ENCODE measurements at regions not wholly inside any gene's neighbourhood (a gene's known extent, or its start where the extent isn't known, plus 50 kb on each side); places are given as distances from the start of the nearest gene placed in this dataset.
A peak's percentile ranks its signal among the peaks of the same experiment; 100 is the strongest.
"Not testable (repeated sequence)": the region's sequence is repeated elsewhere in the genome, so short reads cannot be mapped to it uniquely, and the experiment has no call there.

- Mint-ChIP-seq H3K4me3 (no peak overlapping the region), H3K36me3 (ENCODE audit: low read depth) (no peaks in the 10 kb centered on the region), H3K4me1 (ENCODE audit: low read depth) (peaks cover 8% of the 10 kb centered on the region), H3K27me3 (no peaks in the 10 kb centered on the region), H3K9me3 (no peaks in the 10 kb centered on the region), H3K27ac (no peak overlapping the region)
- intact Hi-C loops (cut with micrococcal nuclease), result no loop called here
Measured at GRCh38 chr6:44737829-44738528, 350.5 kb downstream of the CDC5L start.

DNA sequence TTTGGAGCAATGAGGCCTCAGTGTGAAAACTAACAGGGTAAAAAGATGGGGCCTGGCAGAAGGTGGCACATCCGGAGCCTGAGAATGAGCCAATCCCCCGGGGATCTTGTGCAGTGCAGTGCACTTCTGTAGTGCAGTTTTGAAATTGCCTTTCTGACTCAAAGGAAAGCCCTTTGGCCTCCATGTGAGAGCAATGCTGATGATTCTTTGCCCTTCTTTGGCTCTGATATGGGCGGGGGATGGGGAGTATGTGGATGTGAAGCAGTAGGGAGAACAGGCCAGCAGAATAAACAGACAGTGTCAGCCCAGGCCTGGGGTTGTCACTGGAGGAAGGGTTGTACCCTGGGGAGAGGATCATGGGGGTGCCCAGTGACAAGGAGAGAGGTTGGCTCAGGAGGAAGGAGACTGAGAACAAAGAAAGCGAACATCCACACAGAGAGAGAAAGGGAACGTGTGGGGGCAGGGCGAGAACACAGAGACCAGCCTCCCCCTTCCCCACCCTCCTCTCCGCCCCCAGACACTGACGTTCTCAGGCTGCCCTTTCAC is 351.2 kb downstream of the CDC5L start:
- H3K27ac Mint-ChIP-seq, result no peak overlapping the region
- intact Hi-C loops (cut with micrococcal nuclease), result no loop called here
- H3K36me3 Mint-ChIP-seq (ENCODE audit: low read depth), result no peaks in the 10 kb centered on the region
- no peaks in the 10 kb centered on the region for H3K9me3 Mint-ChIP-seq
- H3K27me3 Mint-ChIP-seq, result no peaks in the 10 kb centered on the region
- no peak overlapping the region for H3K4me3 Mint-ChIP-seq
- H3K4me1 Mint-ChIP-seq (ENCODE audit: low read depth), result peaks cover 8% of the 10 kb centered on the region

DNA sequence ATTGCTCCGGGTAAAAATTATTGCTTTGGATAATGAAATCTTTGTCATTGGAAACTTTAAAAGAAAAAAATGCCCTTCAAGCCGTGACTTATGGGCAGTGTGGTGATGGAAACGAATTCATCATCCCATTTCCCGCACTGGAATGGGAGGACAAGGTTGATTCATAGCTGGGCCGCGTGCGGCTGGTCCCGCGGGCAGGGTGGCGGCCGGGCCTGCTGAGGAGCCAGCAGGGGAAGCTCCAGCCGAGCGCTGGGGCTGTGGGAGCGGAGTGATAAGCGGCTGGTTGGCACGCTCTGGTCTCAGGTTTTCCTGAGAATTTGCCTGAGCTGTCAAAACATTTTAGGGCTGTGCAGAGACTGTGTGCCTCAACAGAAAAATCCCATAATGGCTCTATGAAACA is 351.7 kb downstream of the CDC5L start:
- H3K27ac Mint-ChIP-seq, result no peak overlapping the region
- no peak overlapping the region for H3K4me3 Mint-ChIP-seq
- H3K27me3 Mint-ChIP-seq, result no peaks in the 10 kb centered on the region
- no peaks in the 10 kb centered on the region for H3K36me3 Mint-ChIP-seq (ENCODE audit: low read depth)
- H3K4me1 Mint-ChIP-seq (ENCODE audit: low read depth), result peaks cover 8% of the 10 kb centered on the region
- intact Hi-C loops (cut with micrococcal nuclease), result no loop called here
- H3K9me3 Mint-ChIP-seq, result no peaks in the 10 kb centered on the region

- Mint-ChIP-seq H3K27me3 (no peaks in the 10 kb centered on the region), H3K9me3 (no peaks in the 10 kb centered on the region), H3K4me1 (ENCODE audit: low read depth) (peaks cover 8% of the 10 kb centered on the region), H3K4me3 (no peak overlapping the region), H3K36me3 (ENCODE audit: low read depth) (no peaks in the 10 kb centered on the region), H3K27ac (no peak overlapping the region)
- intact Hi-C loops (cut with micrococcal nuclease), result no loop called here
Measured at GRCh38 chr6:44740566-44741120, 353.1 kb downstream of the CDC5L start.

- H3K27ac Mint-ChIP-seq, result no peak overlapping the region
- H3K27me3 Mint-ChIP-seq, result no peaks in the 10 kb centered on the region
- no peak overlapping the region for H3K4me3 Mint-ChIP-seq
- intact Hi-C loops (cut with micrococcal nuclease), result no loop called here
- H3K36me3 Mint-ChIP-seq (ENCODE audit: low read depth), result no peaks in the 10 kb centered on the region
- H3K4me1 Mint-ChIP-seq (ENCODE audit: low read depth), result peaks cover 8% of the 10 kb centered on the region
- H3K9me3 Mint-ChIP-seq, result no peaks in the 10 kb centered on the region
Measured at GRCh38 chr6:44742201-44742600, 354.7 kb downstream of the CDC5L start.

DNA sequence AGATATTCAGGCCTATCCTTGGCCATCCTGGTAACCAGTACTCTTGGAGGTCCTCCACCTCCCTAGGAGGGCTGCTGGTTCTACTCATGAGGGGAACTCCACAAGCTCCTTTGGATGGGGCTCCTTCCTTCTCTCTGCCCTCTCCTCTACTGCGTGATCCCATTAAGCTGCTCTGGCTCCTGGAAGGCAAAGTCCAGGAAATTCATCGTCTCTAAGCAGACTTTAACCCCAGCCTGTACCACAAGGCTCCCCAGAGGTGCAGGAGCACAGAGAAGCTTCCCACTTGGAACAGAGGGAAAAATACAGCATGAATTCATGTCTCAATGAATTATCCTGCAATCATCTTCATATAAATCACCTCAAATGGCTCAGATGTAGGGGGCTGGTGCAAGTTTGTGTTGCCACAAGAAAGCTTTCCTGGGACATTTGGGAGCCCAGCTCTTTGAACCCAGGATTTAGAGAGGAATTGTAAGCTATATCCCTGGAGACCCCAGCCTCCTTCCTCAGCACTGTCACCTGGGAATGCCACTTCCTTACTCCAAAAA is 355.4 kb downstream of the CDC5L start:
- intact Hi-C loops (cut with micrococcal nuclease), result no loop called here
- no peaks in the 10 kb centered on the region for H3K27me3 Mint-ChIP-seq
- H3K36me3 Mint-ChIP-seq (ENCODE audit: low read depth), result no peaks in the 10 kb centered on the region
- H3K9me3 Mint-ChIP-seq, result no peaks in the 10 kb centered on the region
- no peak overlapping the region for H3K4me3 Mint-ChIP-seq
- no peak overlapping the region for H3K27ac Mint-ChIP-seq
- peaks cover 4% of the 10 kb centered on the region for H3K4me1 Mint-ChIP-seq (ENCODE audit: low read depth)

- H3K9me3 Mint-ChIP-seq, result peaks cover 27% of the 10 kb centered on the region
- H3K27ac Mint-ChIP-seq; H3K4me1 Mint-ChIP-seq (ENCODE audit: low read depth); intact Hi-C loops (cut with micrococcal nuclease); H3K27me3 Mint-ChIP-seq; H3K36me3 Mint-ChIP-seq (ENCODE audit: low read depth); H3K4me3 Mint-ChIP-seq: not testable (repeated sequence)
Measured at GRCh38 chr6:44760116-44760515, 372.6 kb downstream of the CDC5L start.

- no peaks in the 10 kb centered on the region for H3K27me3 Mint-ChIP-seq
- H3K4me3 Mint-ChIP-seq, result no peak overlapping the region
- peaks cover 27% of the 10 kb centered on the region for H3K9me3 Mint-ChIP-seq
- no peaks in the 10 kb centered on the region for H3K4me1 Mint-ChIP-seq (ENCODE audit: low read depth)
- no peak overlapping the region for H3K27ac Mint-ChIP-seq
- H3K36me3 Mint-ChIP-seq (ENCODE audit: low read depth), result no peaks in the 10 kb centered on the region
- intact Hi-C loops (cut with micrococcal nuclease), result no loop called here
Measured at GRCh38 chr6:44761046-44761445, 373.5 kb downstream of the CDC5L start.

DNA sequence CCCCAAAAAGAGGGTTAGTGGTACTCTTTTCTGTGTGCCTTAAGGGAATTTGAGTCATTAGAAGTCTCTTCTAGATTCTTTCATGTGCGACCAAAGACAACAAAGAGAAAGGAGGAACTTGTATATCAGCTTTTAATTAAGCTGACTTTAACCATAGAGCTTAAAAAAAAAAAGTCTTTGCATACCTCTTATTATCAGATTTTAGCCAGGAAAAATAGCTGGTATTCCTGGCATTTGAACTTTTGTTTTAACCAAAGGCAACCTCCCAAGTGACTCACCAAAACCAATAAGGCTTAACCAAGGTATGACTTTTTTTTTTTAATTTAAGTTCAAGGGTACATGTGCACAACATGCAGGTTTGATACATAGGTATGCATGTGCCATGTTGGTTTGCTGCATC is 375.0 kb downstream of the CDC5L start:
- Mint-ChIP-seq H3K9me3 (peaks cover 27% of the 10 kb centered on the region), H3K27me3 (no peaks in the 10 kb centered on the region), H3K4me1 (ENCODE audit: low read depth) (no peaks in the 10 kb centered on the region), H3K4me3 (no peak overlapping the region), H3K27ac (no peak overlapping the region), H3K36me3 (ENCODE audit: low read depth) (no peaks in the 10 kb centered on the region)
- intact Hi-C loops (cut with micrococcal nuclease), result no loop called here

GRCh38 chr6:44771647-44772415 is 384.3 kb downstream of the CDC5L start:
- Mint-ChIP-seq H3K4me3 (no peak overlapping the region), H3K27ac (peak overlapping the region; percentile 32), H3K27me3 (no peaks in the 10 kb centered on the region), H3K9me3 (peaks cover 13% of the 10 kb centered on the region), H3K36me3 (ENCODE audit: low read depth) (no peaks in the 10 kb centered on the region), H3K4me1 (ENCODE audit: low read depth) (no peaks in the 10 kb centered on the region)
- intact Hi-C loops (cut with micrococcal nuclease), result no loop called here

DNA sequence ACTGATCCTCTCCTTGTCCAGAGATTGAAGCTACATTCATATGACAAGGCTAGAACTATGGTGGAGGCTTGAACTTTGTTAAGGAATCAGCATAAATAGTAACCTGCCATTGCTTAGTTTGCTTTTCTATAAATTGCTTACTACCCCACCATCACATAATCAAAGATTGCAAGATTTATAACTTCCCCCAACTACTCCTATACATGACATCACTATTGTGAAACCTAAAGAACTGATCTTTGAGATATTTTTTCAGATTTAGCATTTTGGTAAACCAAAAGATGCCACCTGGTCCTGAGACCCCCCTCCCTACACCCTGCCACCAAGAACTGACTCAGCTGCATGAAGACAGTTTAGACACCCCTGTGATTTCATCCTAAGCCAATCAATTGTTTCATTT is 385.3 kb downstream of the CDC5L start:
- Mint-ChIP-seq H3K4me1 (ENCODE audit: low read depth) (no peaks in the 10 kb centered on the region), H3K9me3 (peaks cover 13% of the 10 kb centered on the region), H3K27ac (no peak overlapping the region), H3K27me3 (no peaks in the 10 kb centered on the region), H3K36me3 (ENCODE audit: low read depth) (no peaks in the 10 kb centered on the region), H3K4me3 (no peak overlapping the region)
- intact Hi-C loops (cut with micrococcal nuclease), result no loop called here

DNA sequence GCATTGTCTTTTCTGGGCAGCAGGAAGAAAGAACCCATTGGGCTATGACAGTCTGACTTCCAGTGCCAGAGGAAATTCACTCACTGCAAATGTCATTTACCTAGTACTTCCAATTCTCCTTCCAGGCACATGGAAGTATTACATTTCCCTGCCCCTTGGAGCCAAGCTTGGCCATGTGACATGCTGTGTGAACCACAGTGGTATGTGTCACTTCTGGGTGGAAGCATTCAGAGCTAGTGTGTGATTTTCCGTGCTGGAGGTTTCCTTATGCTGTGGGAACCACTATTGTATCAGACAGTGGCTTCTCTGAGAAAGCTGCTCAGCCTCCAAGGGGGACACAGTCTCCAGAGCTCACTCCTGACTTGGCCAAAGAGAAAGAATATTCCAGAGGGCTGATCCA is 387.6 kb downstream of the CDC5L start:
- Mint-ChIP-seq H3K4me1 (ENCODE audit: low read depth) (peaks cover 18% of the 10 kb centered on the region), H3K36me3 (ENCODE audit: low read depth) (peaks cover 5% of the 10 kb centered on the region), H3K4me3 (no peak overlapping the region), H3K27ac (no peak overlapping the region), H3K27me3 (no peaks in the 10 kb centered on the region), H3K9me3 (peaks cover 13% of the 10 kb centered on the region)
- intact Hi-C loops (cut with micrococcal nuclease), result no loop called here

DNA sequence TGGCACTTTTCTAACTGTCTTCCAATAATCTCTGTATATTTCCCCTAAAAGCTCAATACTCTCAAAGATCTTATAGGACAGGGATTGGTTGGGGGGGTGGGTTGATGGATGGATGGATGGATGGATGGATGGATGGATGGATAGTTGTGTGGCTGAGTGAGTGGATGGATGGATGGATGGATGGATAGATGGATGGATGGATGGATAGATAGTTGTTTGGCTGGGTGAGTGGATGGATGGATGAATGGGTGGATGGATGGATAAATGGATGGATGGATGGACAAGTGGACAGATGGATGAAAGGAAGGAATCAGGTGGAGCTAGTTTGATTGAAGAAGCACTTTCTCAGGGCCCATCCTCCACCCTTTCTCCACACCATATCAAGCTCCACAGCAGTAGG is 388.8 kb downstream of the CDC5L start:
- intact Hi-C loops (cut with micrococcal nuclease), result no loop called here
- H3K27me3 Mint-ChIP-seq, result no peaks in the 10 kb centered on the region
- H3K27ac Mint-ChIP-seq, result no peak overlapping the region
- peaks cover 13% of the 10 kb centered on the region for H3K9me3 Mint-ChIP-seq
- H3K4me1 Mint-ChIP-seq (ENCODE audit: low read depth), result peaks cover 19% of the 10 kb centered on the region
- no peak overlapping the region for H3K4me3 Mint-ChIP-seq
- H3K36me3 Mint-ChIP-seq (ENCODE audit: low read depth), result peaks cover 5% of the 10 kb centered on the region

GRCh38 chr6:44778513-44778912 is 391.0 kb downstream of the CDC5L start:
- Mint-ChIP-seq H3K36me3 (ENCODE audit: low read depth) (peaks cover 5% of the 10 kb centered on the region), H3K27me3 (no peaks in the 10 kb centered on the region), H3K4me1 (ENCODE audit: low read depth) (peaks cover 26% of the 10 kb centered on the region), H3K9me3 (peaks cover 13% of the 10 kb centered on the region), H3K4me3 (no peak overlapping the region), H3K27ac (no peak overlapping the region)
- intact Hi-C loops (cut with micrococcal nuclease), result no loop called here

Measured in dendritic cell treated with granulocyte-macrophage colony-stimulating factor and Interleukin-4, amounts not matched to agents 40 ng/mL and 50 ng/mL, for 4 days (primary cell).